Liver (tissue), 7 donors: ENCODE measurements at regions not wholly inside any gene's neighbourhood (a gene's known extent, or its start where the extent isn't known, plus 50 kb on each side); places are given as distances from the start of the nearest gene placed in this dataset.

Source experiments
- DNase-seq: peaks from one replicate; pipeline ENCODE4 v3.0.0-alpha.2; 2017; ENCODE audit warnings: low spot score
- H3K27ac ChIP-seq, 2 donors: one replicate each; pipeline ENCODE4 v1.7.0; 2013; ENCODE audit warnings: inconsistent platforms in 2 of 2, low read length in 2 of 2, control low read depth in 1 of 2, low read depth in 1 of 2, mild to moderate bottlenecking in 1 of 2
- H3K27me3 ChIP-seq, 4 donors: one replicate each; pipeline versions ENCODE4 v1.6.1 to v1.7.0; 2013; ENCODE audit warnings: low read length in 3 of 4, inconsistent platforms in 1 of 4, mild to moderate bottlenecking in 1 of 4, moderate library complexity in 1 of 4; ENCODE audit not compliant: control insufficient read depth in 4 of 4, insufficient read depth in 4 of 4
- H3K36me3 ChIP-seq, 4 donors: one replicate each; pipeline versions ENCODE4 v1.6.1 to v1.7.0; 2013; ENCODE audit warnings: low read length in 3 of 4, mild to moderate bottlenecking in 3 of 4, low read depth in 1 of 4, moderate library complexity in 1 of 4; ENCODE audit not compliant: control insufficient read depth in 4 of 4, insufficient read depth in 3 of 4
- H3K4me1 ChIP-seq, 4 donors: one replicate each; pipeline versions ENCODE4 v1.6.1 to v1.7.0; 2013; ENCODE audit warnings: low read length in 3 of 4, mild to moderate bottlenecking in 3 of 4, moderate library complexity in 1 of 4; ENCODE audit not compliant: control insufficient read depth in 4 of 4, insufficient read depth in 4 of 4
- H3K4me3 ChIP-seq, 3 donors: one replicate each; pipeline versions ENCODE4 v1.6.1 to v1.7.0; 2013; ENCODE audit warnings: low read length in 3 of 3, control low read depth in 1 of 3, low read depth in 1 of 3, mild to moderate bottlenecking in 1 of 3
- H3K9ac ChIP-seq, 2 donors: one replicate each; pipeline ENCODE4 v1.7.0; 2013; ENCODE audit warnings: low read length in 2 of 2, mild to moderate bottlenecking in 2 of 2, moderate library complexity in 2 of 2, control low read depth in 1 of 2, low read depth in 1 of 2
- H3K9me3 ChIP-seq, 4 donors: one replicate each; pipeline versions ENCODE4 v1.6.1 to v1.7.0; 2013; ENCODE audit warnings: low read length in 3 of 4; ENCODE audit not compliant: control insufficient read depth in 4 of 4
- ATF3 ChIP-seq: IDR thresholded peaks from 2 replicates; pipeline ENCODE4 v1.6.1; 2016; ENCODE audit warnings: antibody characterized with exemption
- FOXA1 ChIP-seq: IDR thresholded peaks from 2 replicates; pipeline ENCODE4 v1.6.1; 2016; ENCODE audit warnings: antibody characterized with exemption
- GABPA ChIP-seq, 2 donors: IDR thresholded peaks in 1 of 2; conservative IDR thresholded peaks in 1 of 2; 2 replicates each; pipeline ENCODE4 v1.6.1; 2016; ENCODE audit warnings: antibody characterized with exemption in 2 of 2, mild to moderate bottlenecking in 1 of 2, moderate library complexity in 1 of 2
- HNF4A ChIP-seq, 2 donors: conservative IDR thresholded peaks; 2 replicates each; pipeline ENCODE4 v1.6.1; 2016; ENCODE audit warnings: antibody characterized with exemption in 2 of 2, mild to moderate bottlenecking in 2 of 2
- HNF4G ChIP-seq: IDR thresholded peaks from 2 replicates; pipeline ENCODE4 v1.6.1; 2016; ENCODE audit warnings: antibody characterized with exemption
- RAD21 ChIP-seq, 2 donors: IDR thresholded peaks; 2 replicates each; pipeline ENCODE4 v1.6.1; 2016; ENCODE audit warnings: antibody characterized with exemption in 2 of 2, mild to moderate bottlenecking in 2 of 2
- REST ChIP-seq: IDR thresholded peaks from 2 replicates; pipeline ENCODE4 v1.6.1; 2016; ENCODE audit warnings: antibody characterized with exemption, mild to moderate bottlenecking
- RXRA ChIP-seq, 2 donors: IDR thresholded peaks; 2 replicates each; pipeline ENCODE4 v1.6.1; 2017 to 2018; ENCODE audit warnings: antibody characterized with exemption in 2 of 2, mild to moderate bottlenecking in 1 of 2
- SP1 ChIP-seq: IDR thresholded peaks from 2 replicates; pipeline ENCODE4 v1.6.1; 2018; ENCODE audit warnings: antibody characterized with exemption, mild to moderate bottlenecking
- ZBTB33 ChIP-seq: IDR thresholded peaks from 2 replicates; pipeline ENCODE4 v1.6.1; 2016; ENCODE audit warnings: antibody characterized with exemption
- WGBS: extraction: QIAGEN DNeasy Blood & Tissue Kit; methylation state at CpG from one replicate; pipeline ENCODE4 v1.1.7; 2013; 5-methylcytosine and 5-hydroxymethylcytosine counted together
- donor health status: healthy.
- donor health status: healthy.
- donor health status: healthy.
- donor health status: healthy.

- TF ChIP-seq ZBTB33, result no peak
- no peak for TF ChIP-seq SP1
- TF ChIP-seq GABPA (IDR thresholded peaks at IDR 0.05 in 1 of 2, conservative IDR thresholded peaks at IDR 0.05 in 1 of 2), result no peak
- no peak for TF ChIP-seq RAD21 (IDR thresholded peaks at IDR 0.05)
- TF ChIP-seq FOXA1, result no peak
- TF ChIP-seq HNF4G, result no peak
- no peak for TF ChIP-seq HNF4A (conservative IDR thresholded peaks at IDR 0.05)
Measured at GRCh38 chr2:194765723-194766122, 891.3 kb upstream of the SLC39A10 start (continued).

- Histone ChIP-seq H3K27me3 (no peaks in the 10 kb centered on the region), H3K9me3 (no peaks in the 10 kb centered on the region), H3K36me3 (no peaks in the 10 kb centered on the region), H3K4me3 (no peak overlapping the region), H3K4me1 (no peaks in the 10 kb centered on the region), H3K27ac (no peak overlapping the region), H3K9ac (no peak overlapping the region)
- WGBS, result 88% methylated on average over 2 of the region's 4 CpGs
- no peak for TF ChIP-seq FOXA1
- no peak for TF ChIP-seq HNF4A (conservative IDR thresholded peaks at IDR 0.05)
- TF ChIP-seq ATF3, result no peak
- TF ChIP-seq GABPA (IDR thresholded peaks at IDR 0.05 in 1 of 2, conservative IDR thresholded peaks at IDR 0.05 in 1 of 2), result no peak
- TF ChIP-seq RXRA (IDR thresholded peaks at IDR 0.05), result no peak
- no peak for TF ChIP-seq REST
- DNase-seq, result no peak
Measured at GRCh38 chr2:194750926-194751325, 906.1 kb upstream of the SLC39A10 start.

GRCh38 chr2:194745557-194746146 lies 911.4 kb upstream of the SLC39A10 start:
- TF ChIP-seq GABPA (IDR thresholded peaks at IDR 0.05 in 1 of 2, conservative IDR thresholded peaks at IDR 0.05 in 1 of 2) (no peak), FOXA1 (no peak)
- no peak overlapping the region for H3K27ac ChIP-seq
- WGBS, result 50% methylated on average over 3 of the region's 3 CpGs
- H3K4me1 ChIP-seq, result no peaks in the 10 kb centered on the region
- DNase-seq, result no peak
- H3K4me3 ChIP-seq, result no peak overlapping the region
- no peaks in the 10 kb centered on the region for H3K9me3 ChIP-seq
- no peaks in the 10 kb centered on the region for H3K27me3 ChIP-seq
- no peak overlapping the region for H3K9ac ChIP-seq
- H3K36me3 ChIP-seq, result no peaks in the 10 kb centered on the region
